HG02938 (cell line): ENCODE measurements at regions not wholly inside any gene's neighbourhood (a gene's known extent, or its start where the extent isn't known, plus 50 kb on each side); places are given as distances from the start of the nearest gene placed in this dataset.

Experiments
- ATAC-seq: cut with Tn5 transposase; IDR thresholded peaks from one replicate; pipeline ENCODE4 v1.9.1; 2021; ENCODE audit warnings: mild to moderate bottlenecking, moderate library complexity; ENCODE audit not compliant: unreplicated experiment

- ATAC-seq: no peak
Observed at GRCh38 chr12:75581515-75581914, 70.1 kb upstream of the KRR1 start.

GRCh38 chr12:75579552-75579951, 68.1 kb upstream of the KRR1 start:
- no peak for ATAC-seq

GRCh38 chr12:75578546-75578945, 67.1 kb upstream of the KRR1 start:
- no peak for ATAC-seq

GRCh38 chr12:75577812-75578211, 66.4 kb upstream of the KRR1 start:
- no peak for ATAC-seq

GRCh38 chr12:75571656-75572205, 60.3 kb upstream of the KRR1 start:
- no peak for ATAC-seq

GRCh38 chr12:75571204-75571603, 59.8 kb upstream of the KRR1 start:
- ATAC-seq: no peak

GRCh38 chr12:75568801-75569200, 57.4 kb upstream of the KRR1 start:
- no peak for ATAC-seq

GRCh38 chr12:75568393-75568792, 57.0 kb upstream of the KRR1 start:
- ATAC-seq: no peak

- ATAC-seq: no peak
Observed at GRCh38 chr12:75565795-75566194, 54.4 kb upstream of the KRR1 start.

- no peak for ATAC-seq
Observed at GRCh38 chr12:75564852-75565251, 53.4 kb upstream of the KRR1 start.

- ATAC-seq: no peak
Observed at GRCh38 chr12:75564398-75564797, 53.0 kb upstream of the KRR1 start.

- no peak for ATAC-seq
Observed at GRCh38 chr12:75563351-75563750, 51.9 kb upstream of the KRR1 start.

- ATAC-seq: no peak
Observed at GRCh38 chr12:75561921-75562320, 50.5 kb upstream of the KRR1 start.
